SK-N-SH treated with all-trans-retinoic acid at 6 μM for 48 hours (cell line): ENCODE measurements at regions not wholly inside any gene's neighbourhood (a gene's known extent, or its start where the extent isn't known, plus 50 kb on each side); places are given as distances from the start of the nearest gene placed in this dataset.
"Not testable (repeated sequence)": the region's sequence is repeated elsewhere in the genome, so short reads cannot be mapped to it uniquely, and the experiment has no call there.

ENCODE experiments used
- ATAC-seq: fragments of 200-7000 bp; cut with Tn5 transposase; 3 replicates; pipeline ENCODE4 v1.9.1; 2020; ENCODE audit warnings: mild to moderate bottlenecking, moderate library complexity
- ARNTL ChIP-seq: fragments of 450-650 bp; formaldehyde crosslinking; IDR thresholded peaks from 2 replicates; pipeline ENCODE4 v1.5.0; 2020; ENCODE audit warnings: low read depth, mild to moderate bottlenecking, moderate library complexity, borderline replicate concordance
- BACH2 ChIP-seq: fragments of 250-450 bp; sonication (Bioruptor Pico); IDR thresholded peaks from 2 replicates; pipeline ENCODE4 v1.9.0; 2021; ENCODE audit warnings: mild to moderate bottlenecking, borderline replicate concordance
- ISL1 ChIP-seq: fragments of 250-450 bp; sonication (Bioruptor Pico); IDR thresholded peaks from 2 replicates; pipeline ENCODE4 v2.1.2; 2022; ENCODE audit warnings: mild to moderate bottlenecking, moderate library complexity
- OSR1 ChIP-seq: fragments of 250-450 bp; sonication (Bioruptor Pico); IDR thresholded peaks from 2 replicates; pipeline ENCODE4 v1.8.0; 2022; ENCODE audit warnings: moderate library complexity, mild to moderate bottlenecking, inconsistent platforms
- SNAI2 ChIP-seq: fragments of 250-450 bp; sonication (Bioruptor Pico); IDR thresholded peaks from 2 replicates; pipeline ENCODE4 v1.5.0; 2020; ENCODE audit warnings: mild to moderate bottlenecking, moderate library complexity
- TOX ChIP-seq: fragments of 250-450 bp; sonication (Bioruptor Pico); IDR thresholded peaks from 2 replicates; pipeline ENCODE4 v1.8.0; 2021; ENCODE audit warnings: mild to moderate bottlenecking, moderate library complexity, borderline replicate concordance
- ZFP30 ChIP-seq: fragments of 450-650 bp; formaldehyde crosslinking; IDR thresholded peaks from 2 replicates; pipeline ENCODE4 v1.5.0; 2022; ENCODE audit warnings: mild to moderate bottlenecking, moderate library complexity
- ZNF565 ChIP-seq: fragments of 450-650 bp; formaldehyde crosslinking; conservative IDR thresholded peaks from 2 replicates; pipeline ENCODE4 v1.5.0; 2020; ENCODE audit warnings: low read depth, mild to moderate bottlenecking, moderate library complexity
- ZNF8 ChIP-seq: fragments of 450-650 bp; formaldehyde crosslinking; IDR thresholded peaks from 2 replicates; pipeline ENCODE4 v1.5.0; 2020; ENCODE audit warnings: mild to moderate bottlenecking, moderate library complexity
- TF ChIP-seq, protein P1 (sequence below): fragments of 250-450 bp; sonication (Bioruptor Pico); IDR thresholded peaks from 2 replicates; pipeline ENCODE4 v1.5.1; 2020; ENCODE audit warnings: low read depth, mild to moderate bottlenecking, moderate library complexity
- TF ChIP-seq, protein P2 (sequence below): fragments of 250-450 bp; sonication (Bioruptor Pico); IDR thresholded peaks from 2 replicates; pipeline ENCODE4 v1.8.0; 2020; ENCODE audit warnings: mild to moderate bottlenecking, moderate library complexity, borderline replicate concordance
- TF ChIP-seq, protein P3 (sequence below): fragments of 250-450 bp; sonication (Bioruptor Pico); IDR thresholded peaks from 2 replicates; pipeline ENCODE4 v1.5.0; 2020; ENCODE audit warnings: mild to moderate bottlenecking, moderate library complexity
- TF ChIP-seq, protein P4 (sequence below): fragments of 250-450 bp; sonication (Bioruptor Pico); IDR thresholded peaks from 2 replicates; pipeline ENCODE4 v1.5.1; 2021; ENCODE audit warnings: mild to moderate bottlenecking, moderate library complexity

DNA sequence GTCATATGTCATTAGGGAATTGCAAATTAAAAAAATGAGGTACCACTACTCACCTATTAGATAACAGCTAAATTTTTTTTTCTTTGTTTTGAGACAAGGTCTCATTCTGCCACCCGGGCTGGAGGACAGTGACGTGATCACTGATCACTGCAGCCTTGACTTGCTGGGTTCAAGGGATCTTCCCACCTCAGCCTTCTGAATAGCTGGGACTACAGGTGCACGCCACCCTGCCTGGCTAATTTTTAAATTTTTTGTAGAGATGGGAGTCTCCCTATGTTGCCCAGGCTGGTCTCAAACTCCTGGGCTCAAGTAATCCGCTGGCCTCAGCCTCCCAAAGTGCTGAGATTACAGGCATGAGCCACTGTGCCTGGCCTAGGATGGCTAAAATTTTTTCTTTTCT lies 57.1 kb upstream of the NCOA3 start (continued):
- TF ChIP-seq OSR1 (CRISPR knock-in tag), result no peak
- no peak for TF ChIP-seq ZFP30 (CRISPR knock-in tag)
- TF ChIP-seq BACH2 (CRISPR knock-in tag), result no peak
- TF ChIP-seq, protein P1, sequence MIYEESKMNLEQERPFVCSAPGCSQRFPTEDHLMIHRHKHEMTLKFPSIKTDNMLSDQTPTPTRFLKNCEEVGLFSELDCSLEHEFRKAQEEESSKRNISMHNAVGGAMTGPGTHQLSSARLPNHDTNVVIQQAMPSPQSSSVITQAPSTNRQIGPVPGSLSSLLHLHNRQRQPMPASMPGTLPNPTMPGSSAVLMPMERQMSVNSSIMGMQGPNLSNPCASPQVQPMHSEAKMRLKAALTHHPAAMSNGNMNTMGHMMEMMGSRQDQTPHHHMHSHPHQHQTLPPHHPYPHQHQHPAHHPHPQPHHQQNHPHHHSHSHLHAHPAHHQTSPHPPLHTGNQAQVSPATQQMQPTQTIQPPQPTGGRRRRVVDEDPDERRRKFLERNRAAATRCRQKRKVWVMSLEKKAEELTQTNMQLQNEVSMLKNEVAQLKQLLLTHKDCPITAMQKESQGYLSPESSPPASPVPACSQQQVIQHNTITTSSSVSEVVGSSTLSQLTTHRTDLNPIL (CRISPR knock-in tag), result no peak
- no peak for TF ChIP-seq ZNF565 (CRISPR knock-in tag)
- TF ChIP-seq, protein P2, sequence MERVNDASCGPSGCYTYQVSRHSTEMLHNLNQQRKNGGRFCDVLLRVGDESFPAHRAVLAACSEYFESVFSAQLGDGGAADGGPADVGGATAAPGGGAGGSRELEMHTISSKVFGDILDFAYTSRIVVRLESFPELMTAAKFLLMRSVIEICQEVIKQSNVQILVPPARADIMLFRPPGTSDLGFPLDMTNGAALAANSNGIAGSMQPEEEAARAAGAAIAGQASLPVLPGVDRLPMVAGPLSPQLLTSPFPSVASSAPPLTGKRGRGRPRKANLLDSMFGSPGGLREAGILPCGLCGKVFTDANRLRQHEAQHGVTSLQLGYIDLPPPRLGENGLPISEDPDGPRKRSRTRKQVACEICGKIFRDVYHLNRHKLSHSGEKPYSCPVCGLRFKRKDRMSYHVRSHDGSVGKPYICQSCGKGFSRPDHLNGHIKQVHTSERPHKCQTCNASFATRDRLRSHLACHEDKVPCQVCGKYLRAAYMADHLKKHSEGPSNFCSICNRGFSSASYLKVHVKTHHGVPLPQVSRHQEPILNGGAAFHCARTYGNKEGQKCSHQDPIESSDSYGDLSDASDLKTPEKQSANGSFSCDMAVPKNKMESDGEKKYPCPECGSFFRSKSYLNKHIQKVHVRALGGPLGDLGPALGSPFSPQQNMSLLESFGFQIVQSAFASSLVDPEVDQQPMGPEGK (CRISPR knock-in tag), result no peak
- TF ChIP-seq, all 23 proteins: peak for 0

DNA sequence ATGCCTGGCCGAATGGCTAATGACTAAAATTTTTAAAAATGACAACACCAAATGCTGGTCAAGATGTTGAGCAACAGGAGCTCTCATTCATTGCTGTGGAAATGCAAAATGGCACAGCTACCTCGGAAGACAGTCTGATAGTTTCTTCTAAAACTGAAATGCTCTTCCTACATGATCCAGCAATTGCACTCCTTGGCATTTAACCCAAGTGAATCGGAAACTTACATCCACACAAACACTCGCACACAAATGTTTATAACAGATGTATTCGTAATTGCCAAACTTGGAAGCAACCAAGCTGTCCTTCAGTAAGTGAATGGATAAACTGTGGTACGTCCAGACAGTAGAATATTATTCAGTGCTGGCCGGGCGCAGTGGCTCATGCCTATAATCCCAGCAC lies 56.4 kb upstream of the NCOA3 start:
- ATAC-seq, result no peak

DNA sequence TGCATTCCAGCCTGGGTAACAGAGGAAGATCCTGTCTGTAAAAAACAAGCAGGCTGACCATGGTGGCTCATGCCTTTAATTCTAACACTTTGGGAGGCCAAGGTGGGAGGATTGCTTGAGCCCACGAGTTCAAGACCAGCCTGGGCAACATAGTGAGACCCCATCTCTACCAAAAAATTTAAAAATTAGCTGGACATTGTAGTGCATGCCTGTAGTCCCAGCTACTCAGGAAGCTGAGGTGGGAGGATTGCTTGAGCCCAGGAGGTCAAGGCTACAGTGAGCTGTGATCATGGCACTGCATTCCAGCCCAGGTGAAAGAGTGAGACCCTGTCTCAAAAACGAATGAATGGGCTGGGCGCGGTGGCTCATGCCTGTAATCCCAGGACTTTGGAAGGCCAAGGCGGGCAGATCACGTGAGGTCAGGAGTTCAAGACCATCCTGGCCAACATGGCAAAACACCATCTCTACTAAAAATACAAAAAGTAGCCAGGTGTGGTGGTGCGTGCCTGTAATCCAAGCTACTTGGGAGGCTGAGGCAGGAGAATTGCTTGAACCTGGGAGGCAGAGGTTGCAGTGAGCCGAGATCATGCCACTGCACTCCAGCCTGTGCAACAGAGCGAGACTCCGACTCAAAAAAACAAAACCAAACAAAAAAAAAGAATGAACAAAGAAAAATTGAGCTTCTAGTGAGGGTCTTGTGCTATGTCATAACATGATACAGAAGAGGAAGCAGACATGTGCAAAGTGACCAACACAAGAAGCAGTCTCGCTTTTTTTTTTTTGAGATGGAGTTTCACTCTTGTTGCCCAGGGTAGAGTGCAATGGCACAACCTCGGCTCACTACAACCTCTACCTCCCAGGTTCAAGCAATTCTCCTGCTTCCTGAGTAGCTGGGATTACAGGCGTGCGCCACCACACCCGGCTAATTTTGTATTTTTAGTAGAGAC lies 54.1 kb upstream of the NCOA3 start:
- not testable (repeated sequence) for ATAC-seq

More for the DNA sequence above, 56.4 kb upstream of the NCOA3 start:
- TF ChIP-seq, protein P3, sequence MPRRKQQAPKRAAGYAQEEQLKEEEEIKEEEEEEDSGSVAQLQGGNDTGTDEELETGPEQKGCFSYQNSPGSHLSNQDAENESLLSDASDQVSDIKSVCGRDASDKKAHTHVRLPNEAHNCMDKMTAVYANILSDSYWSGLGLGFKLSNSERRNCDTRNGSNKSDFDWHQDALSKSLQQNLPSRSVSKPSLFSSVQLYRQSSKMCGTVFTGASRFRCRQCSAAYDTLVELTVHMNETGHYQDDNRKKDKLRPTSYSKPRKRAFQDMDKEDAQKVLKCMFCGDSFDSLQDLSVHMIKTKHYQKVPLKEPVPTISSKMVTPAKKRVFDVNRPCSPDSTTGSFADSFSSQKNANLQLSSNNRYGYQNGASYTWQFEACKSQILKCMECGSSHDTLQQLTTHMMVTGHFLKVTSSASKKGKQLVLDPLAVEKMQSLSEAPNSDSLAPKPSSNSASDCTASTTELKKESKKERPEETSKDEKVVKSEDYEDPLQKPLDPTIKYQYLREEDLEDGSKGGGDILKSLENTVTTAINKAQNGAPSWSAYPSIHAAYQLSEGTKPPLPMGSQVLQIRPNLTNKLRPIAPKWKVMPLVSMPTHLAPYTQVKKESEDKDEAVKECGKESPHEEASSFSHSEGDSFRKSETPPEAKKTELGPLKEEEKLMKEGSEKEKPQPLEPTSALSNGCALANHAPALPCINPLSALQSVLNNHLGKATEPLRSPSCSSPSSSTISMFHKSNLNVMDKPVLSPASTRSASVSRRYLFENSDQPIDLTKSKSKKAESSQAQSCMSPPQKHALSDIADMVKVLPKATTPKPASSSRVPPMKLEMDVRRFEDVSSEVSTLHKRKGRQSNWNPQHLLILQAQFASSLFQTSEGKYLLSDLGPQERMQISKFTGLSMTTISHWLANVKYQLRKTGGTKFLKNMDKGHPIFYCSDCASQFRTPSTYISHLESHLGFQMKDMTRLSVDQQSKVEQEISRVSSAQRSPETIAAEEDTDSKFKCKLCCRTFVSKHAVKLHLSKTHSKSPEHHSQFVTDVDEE, result no peak
- TF ChIP-seq BACH2 (CRISPR knock-in tag), result no peak
- no peak for TF ChIP-seq ZNF8 (CRISPR knock-in tag)
- no peak for TF ChIP-seq TOX
- no peak for TF ChIP-seq ISL1
- no peak for TF ChIP-seq ARNTL (CRISPR knock-in tag)
- TF ChIP-seq SNAI2 (CRISPR knock-in tag), result no peak

DNA sequence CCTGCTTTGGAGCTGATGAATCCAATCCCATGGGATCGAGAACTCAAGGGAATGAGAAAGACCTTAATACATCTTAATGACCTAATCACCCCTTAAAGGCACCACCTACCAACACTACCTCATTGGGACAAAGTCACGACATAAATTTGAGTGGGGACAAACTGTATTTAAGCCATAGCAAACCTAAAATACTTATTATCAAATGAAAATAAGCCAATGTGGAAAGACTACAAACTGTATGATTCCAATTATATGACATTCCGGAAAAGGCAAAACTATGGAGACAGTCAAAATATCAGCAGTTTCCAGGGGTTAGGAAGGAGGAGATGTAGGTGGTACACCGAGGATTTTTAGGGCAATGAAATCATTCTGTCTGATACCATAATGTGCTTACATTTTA lies 53.3 kb upstream of the NCOA3 start:
- ATAC-seq, result no peak
- TF ChIP-seq, protein P1 (CRISPR knock-in tag), result no peak
- TF ChIP-seq SNAI2 (CRISPR knock-in tag), result no peak
- TF ChIP-seq, protein P2 (CRISPR knock-in tag), result no peak
- TF ChIP-seq, protein P4, sequence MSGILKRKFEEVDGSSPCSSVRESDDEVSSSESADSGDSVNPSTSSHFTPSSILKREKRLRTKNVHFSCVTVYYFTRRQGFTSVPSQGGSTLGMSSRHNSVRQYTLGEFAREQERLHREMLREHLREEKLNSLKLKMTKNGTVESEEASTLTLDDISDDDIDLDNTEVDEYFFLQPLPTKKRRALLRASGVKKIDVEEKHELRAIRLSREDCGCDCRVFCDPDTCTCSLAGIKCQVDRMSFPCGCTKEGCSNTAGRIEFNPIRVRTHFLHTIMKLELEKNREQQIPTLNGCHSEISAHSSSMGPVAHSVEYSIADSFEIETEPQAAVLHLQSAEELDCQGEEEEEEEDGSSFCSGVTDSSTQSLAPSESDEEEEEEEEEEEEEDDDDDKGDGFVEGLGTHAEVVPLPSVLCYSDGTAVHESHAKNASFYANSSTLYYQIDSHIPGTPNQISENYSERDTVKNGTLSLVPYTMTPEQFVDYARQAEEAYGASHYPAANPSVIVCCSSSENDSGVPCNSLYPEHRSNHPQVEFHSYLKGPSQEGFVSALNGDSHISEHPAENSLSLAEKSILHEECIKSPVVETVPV (CRISPR knock-in tag), result no peak
- no peak for TF ChIP-seq OSR1 (CRISPR knock-in tag)
- no peak for TF ChIP-seq ZNF565 (CRISPR knock-in tag)
